ENCODE measurements at regions not wholly inside any gene's neighbourhood (a gene's known extent, or its start where the extent isn't known, plus 50 kb on each side); places are given as distances from the start of the nearest gene placed in this dataset.

DNA sequence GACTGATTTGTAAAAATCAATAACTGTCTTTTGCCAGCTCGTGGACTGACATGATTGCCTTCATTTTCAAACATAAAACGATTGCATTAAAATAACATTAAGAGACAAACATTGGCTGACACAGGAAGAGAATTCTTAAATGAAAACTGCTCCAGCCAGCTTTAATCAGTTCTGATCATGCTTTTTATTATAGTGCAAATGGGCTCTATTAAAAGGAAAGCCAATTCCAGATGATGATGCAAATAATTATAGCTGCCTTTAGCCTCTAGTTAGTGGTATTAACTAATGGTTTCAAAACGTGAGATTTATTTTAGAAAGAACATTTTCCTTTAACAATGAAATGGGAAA is 301.8 kb upstream of the UBE2E3 start:
- TF ChIP-seq EZH2 (IDR thresholded peaks at IDR 0.05; ENCODE audit: borderline replicate concordance, low read depth, low read length, poor library complexity, severe bottlenecking), result no peak
- TF ChIP-seq, protein P1, sequence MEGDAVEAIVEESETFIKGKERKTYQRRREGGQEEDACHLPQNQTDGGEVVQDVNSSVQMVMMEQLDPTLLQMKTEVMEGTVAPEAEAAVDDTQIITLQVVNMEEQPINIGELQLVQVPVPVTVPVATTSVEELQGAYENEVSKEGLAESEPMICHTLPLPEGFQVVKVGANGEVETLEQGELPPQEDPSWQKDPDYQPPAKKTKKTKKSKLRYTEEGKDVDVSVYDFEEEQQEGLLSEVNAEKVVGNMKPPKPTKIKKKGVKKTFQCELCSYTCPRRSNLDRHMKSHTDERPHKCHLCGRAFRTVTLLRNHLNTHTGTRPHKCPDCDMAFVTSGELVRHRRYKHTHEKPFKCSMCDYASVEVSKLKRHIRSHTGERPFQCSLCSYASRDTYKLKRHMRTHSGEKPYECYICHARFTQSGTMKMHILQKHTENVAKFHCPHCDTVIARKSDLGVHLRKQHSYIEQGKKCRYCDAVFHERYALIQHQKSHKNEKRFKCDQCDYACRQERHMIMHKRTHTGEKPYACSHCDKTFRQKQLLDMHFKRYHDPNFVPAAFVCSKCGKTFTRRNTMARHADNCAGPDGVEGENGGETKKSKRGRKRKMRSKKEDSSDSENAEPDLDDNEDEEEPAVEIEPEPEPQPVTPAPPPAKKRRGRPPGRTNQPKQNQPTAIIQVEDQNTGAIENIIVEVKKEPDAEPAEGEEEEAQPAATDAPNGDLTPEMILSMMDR (conservative IDR thresholded peaks at IDR 0.05; ENCODE audit: low read depth, low read length), result no peak
- ChIA-PET POLR2A (ENCODE audit: low non-redundant PET) (no interaction called here), CTCF (no interaction called here)
- H3K27ac ChIP-seq (ENCODE audit: low read depth, low read length, poor library complexity, severe bottlenecking), result no peak overlapping the region
- no peaks in the 10 kb centered on the region for H3K9me3 ChIP-seq (ENCODE audit: low read depth, low read length, poor library complexity, severe bottlenecking)
- intact Hi-C loops (cut with micrococcal nuclease; ENCODE audit: unreplicated experiment), result no loop called here
- no peak overlapping the region for H3K4me3 ChIP-seq (ENCODE audit: low read depth, low read length, poor library complexity, severe bottlenecking)
- BruUV-seq (replicated peaks), result no TSS peak
- no peaks in the 10 kb centered on the region for H3K36me3 ChIP-seq (ENCODE audit: insufficient read depth, low read length, poor library complexity, severe bottlenecking)
- H3K27me3 ChIP-seq (replicated peaks; ENCODE audit: insufficient read depth, low read depth, low read length, poor library complexity), result no peaks in the 10 kb centered on the region
- no peaks in the 10 kb centered on the region for H3K4me1 ChIP-seq (ENCODE audit: insufficient read depth, low read length, poor library complexity, severe bottlenecking)
- no peak for DNase-seq (ENCODE audit: low spot score)

DNA sequence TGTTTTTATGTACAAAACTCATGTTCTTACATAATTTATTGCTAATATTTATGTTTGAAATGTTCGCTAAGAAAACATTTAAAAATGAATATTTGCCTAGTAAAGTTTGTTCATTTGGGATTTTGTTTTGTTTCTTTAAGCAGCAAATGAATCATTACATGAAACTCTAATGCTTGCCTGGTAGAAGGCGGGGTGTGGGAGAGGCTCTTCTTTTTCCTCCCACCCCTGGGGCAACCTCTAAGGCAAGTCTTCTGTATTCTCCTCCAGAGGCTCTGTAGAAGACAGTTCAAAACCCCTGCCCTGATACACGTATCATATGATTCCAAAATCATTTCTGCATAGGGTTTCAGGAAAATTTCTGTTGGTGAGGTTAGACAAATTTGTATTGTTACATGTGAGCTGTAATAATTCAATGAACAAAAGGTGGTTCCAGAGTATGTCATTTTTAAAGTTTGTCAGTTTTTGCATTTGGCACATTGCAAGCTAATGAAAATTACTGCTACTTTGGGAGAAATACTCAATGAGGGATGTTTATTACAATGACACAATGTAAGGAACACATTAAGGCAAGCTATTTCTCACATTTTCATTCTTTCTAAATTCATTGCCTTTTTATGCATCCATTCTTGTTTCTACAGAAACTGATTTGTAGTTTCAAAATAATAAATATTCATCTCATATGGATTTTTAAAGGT is 302.3 kb upstream of the UBE2E3 start:
- intact Hi-C loops (cut with micrococcal nuclease; ENCODE audit: unreplicated experiment), result no loop called here

DNA sequence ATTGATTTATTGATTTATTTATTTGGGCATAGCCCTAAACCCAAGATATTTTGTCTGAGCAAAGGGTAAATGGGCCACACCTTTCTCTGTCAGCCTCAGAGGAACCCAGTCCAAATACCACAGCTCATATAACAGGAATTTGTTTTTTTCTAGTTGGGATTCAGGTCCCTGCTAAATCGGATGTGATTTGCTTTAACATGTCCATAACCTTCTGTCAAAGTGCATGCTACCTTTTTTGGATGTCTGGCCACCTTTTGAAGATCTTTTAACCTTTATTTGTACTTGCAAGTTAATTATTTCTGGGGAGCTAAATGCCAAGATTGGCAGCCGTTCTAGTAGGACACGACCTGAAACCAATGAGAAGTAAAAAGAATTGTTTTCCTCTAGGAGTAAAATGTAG is 303.2 kb upstream of the UBE2E3 start:
- TF ChIP-seq EZH2 (IDR thresholded peaks at IDR 0.05; ENCODE audit: borderline replicate concordance, low read depth, low read length, poor library complexity, severe bottlenecking), result no peak
- TF ChIP-seq, protein P1 (conservative IDR thresholded peaks at IDR 0.05; ENCODE audit: low read depth, low read length), result no peak
- intact Hi-C loops (cut with micrococcal nuclease; ENCODE audit: unreplicated experiment), result no loop called here
- CTCF ChIA-PET, result no interaction called here
- H3K4me1 ChIP-seq (ENCODE audit: insufficient read depth, low read length, poor library complexity, severe bottlenecking), result no peaks in the 10 kb centered on the region
- BruUV-seq (replicated peaks), result no TSS peak
- H3K36me3 ChIP-seq (ENCODE audit: insufficient read depth, low read length, poor library complexity, severe bottlenecking), result no peaks in the 10 kb centered on the region
- no peaks in the 10 kb centered on the region for H3K27me3 ChIP-seq (replicated peaks; ENCODE audit: insufficient read depth, low read depth, low read length, poor library complexity)
- POLR2A ChIA-PET (ENCODE audit: low non-redundant PET), result no interaction called here
- DNase-seq (ENCODE audit: low spot score), result no peak
- no peaks in the 10 kb centered on the region for H3K9me3 ChIP-seq (ENCODE audit: low read depth, low read length, poor library complexity, severe bottlenecking)
- no peak overlapping the region for H3K4me3 ChIP-seq (ENCODE audit: low read depth, low read length, poor library complexity, severe bottlenecking)
- H3K27ac ChIP-seq (ENCODE audit: low read depth, low read length, poor library complexity, severe bottlenecking), result no peak overlapping the region

More for the DNA sequence above, 302.3 kb upstream of the UBE2E3 start:
- Histone ChIP-seq H3K4me3 (ENCODE audit: low read depth, low read length, poor library complexity, severe bottlenecking) (no peak overlapping the region), H3K36me3 (ENCODE audit: insufficient read depth, low read length, poor library complexity, severe bottlenecking) (no peaks in the 10 kb centered on the region), H3K9me3 (ENCODE audit: low read depth, low read length, poor library complexity, severe bottlenecking) (no peaks in the 10 kb centered on the region), H3K4me1 (ENCODE audit: insufficient read depth, low read length, poor library complexity, severe bottlenecking) (no peaks in the 10 kb centered on the region), H3K27me3 (replicated peaks; ENCODE audit: insufficient read depth, low read depth, low read length, poor library complexity) (no peaks in the 10 kb centered on the region), H3K27ac (ENCODE audit: low read depth, low read length, poor library complexity, severe bottlenecking) (no peak overlapping the region)
- BruUV-seq (replicated peaks), result no TSS peak
- TF ChIP-seq, protein P1 (conservative IDR thresholded peaks at IDR 0.05; ENCODE audit: low read depth, low read length), result no peak
- no peak for TF ChIP-seq EZH2 (IDR thresholded peaks at IDR 0.05; ENCODE audit: borderline replicate concordance, low read depth, low read length, poor library complexity, severe bottlenecking)
- ChIA-PET CTCF (no interaction called here), POLR2A (ENCODE audit: low non-redundant PET) (no interaction called here)
- no peak for DNase-seq (ENCODE audit: low spot score)

Data from A673 (cell line).